Effector memory CD8-positive, alpha-beta T cell (primary cell): ENCODE measurements at regions not wholly inside any gene's neighbourhood (a gene's known extent, or its start where the extent isn't known, plus 50 kb on each side); places are given as distances from the start of the nearest gene placed in this dataset.
"Not testable (repeated sequence)": the region's sequence is repeated elsewhere in the genome, so short reads cannot be mapped to it uniquely, and the experiment has no call there.

Source experiments
- ATAC-seq: fragments of 150-1000 bp; cut with Tn5 transposase; replicated peaks from 2 replicates; pipeline ENCODE4 v1.10.0; 2021; ENCODE audit warnings: mild to moderate bottlenecking, moderate library complexity
- DNase-seq, 3 experiments: peaks; one replicate each; pipeline ENCODE4 v3.0.0; 2021
- H3K27ac Mint-ChIP-seq, 2 donors: one replicate each; pipeline ENCODE4 v1.8.0; 2022; ENCODE audit warnings: mild to moderate bottlenecking in 2 of 2, mixed read lengths in 2 of 2, moderate library complexity in 2 of 2
- H3K27me3 Mint-ChIP-seq, 2 donors: one replicate each; pipeline ENCODE4 v1.8.0; 2022; ENCODE audit warnings: mixed read lengths in 2 of 2
- H3K36me3 Mint-ChIP-seq: one replicate; pipeline ENCODE4 v1.8.0; 2022; ENCODE audit warnings: mild to moderate bottlenecking, moderate library complexity, mixed read lengths; ENCODE audit not compliant: insufficient read depth
- H3K4me1 Mint-ChIP-seq, 2 donors: one replicate each; pipeline ENCODE4 v1.8.0; 2022; ENCODE audit warnings: low read depth in 2 of 2, mixed read lengths in 2 of 2
- H3K4me3 Mint-ChIP-seq, 2 donors: one replicate each; pipeline ENCODE4 v1.8.0; 2022; ENCODE audit warnings: mild to moderate bottlenecking in 2 of 2, mixed read lengths in 2 of 2, moderate library complexity in 2 of 2
- H3K9me3 Mint-ChIP-seq, 2 donors: one replicate each; pipeline ENCODE4 v1.8.0; 2022; ENCODE audit warnings: mixed read lengths in 2 of 2

DNA sequence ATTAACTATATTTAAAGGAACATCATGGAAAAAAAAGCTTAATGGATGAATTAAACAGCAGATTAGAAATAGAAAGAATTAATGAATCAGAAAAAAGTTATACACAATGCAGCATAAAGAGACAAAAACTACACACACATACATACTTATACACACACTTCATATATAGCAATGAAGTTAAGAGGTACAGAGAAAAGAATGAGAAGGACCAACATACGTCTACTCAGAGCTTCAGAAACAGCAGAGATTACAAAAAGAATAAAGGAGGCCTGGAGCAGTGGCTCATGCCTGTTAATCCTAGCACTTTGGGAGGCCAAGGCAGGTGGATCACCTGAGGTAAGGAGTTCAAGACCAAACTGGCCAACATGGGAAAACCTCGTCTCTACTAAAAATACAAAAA lies 133.9 kb upstream of the TNPO1 start:
- Mint-ChIP-seq H3K4me1 (no peaks in the 10 kb centered on the region), H3K36me3 (no peaks in the 10 kb centered on the region), H3K27ac (no peak overlapping the region), H3K9me3 (peaks cover 0 to 2% of the 10 kb centered on the region in 2 donors), H3K4me3 (no peak overlapping the region), H3K27me3 (peaks cover 55 to 64% of the 10 kb centered on the region in 2 donors)
- ATAC-seq: no peak
- no peak for DNase-seq

DNA sequence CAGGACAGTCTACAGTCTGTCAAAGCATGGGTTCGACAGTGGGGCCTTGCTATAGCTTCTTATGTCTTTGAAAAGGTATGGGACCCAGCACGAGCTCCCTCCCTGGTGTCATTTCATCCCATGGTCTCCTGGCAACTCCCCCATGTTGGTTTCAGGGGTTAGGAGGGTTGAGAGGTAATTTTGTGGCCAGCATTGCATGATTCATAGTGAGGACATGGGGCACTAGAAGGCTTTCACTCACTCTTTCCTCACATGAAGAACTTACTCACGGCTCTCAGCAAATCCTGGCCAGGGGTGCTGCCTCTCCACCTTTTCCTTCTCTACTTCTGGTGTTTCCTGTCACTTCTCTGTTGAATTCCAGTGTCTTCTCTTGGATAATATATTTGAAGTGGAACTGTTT lies 134.7 kb upstream of the TNPO1 start:
- H3K36me3 Mint-ChIP-seq: no peaks in the 10 kb centered on the region
- DNase-seq (no peak), ATAC-seq (no peak)
- H3K4me3 Mint-ChIP-seq: no peak overlapping the region
- no peak overlapping the region for H3K27ac Mint-ChIP-seq
- H3K4me1 Mint-ChIP-seq: no peaks in the 10 kb centered on the region
- peaks cover 55 to 64% of the 10 kb centered on the region in 2 donors for H3K27me3 Mint-ChIP-seq
- H3K9me3 Mint-ChIP-seq: peaks cover 0 to 2% of the 10 kb centered on the region in 2 donors

DNA sequence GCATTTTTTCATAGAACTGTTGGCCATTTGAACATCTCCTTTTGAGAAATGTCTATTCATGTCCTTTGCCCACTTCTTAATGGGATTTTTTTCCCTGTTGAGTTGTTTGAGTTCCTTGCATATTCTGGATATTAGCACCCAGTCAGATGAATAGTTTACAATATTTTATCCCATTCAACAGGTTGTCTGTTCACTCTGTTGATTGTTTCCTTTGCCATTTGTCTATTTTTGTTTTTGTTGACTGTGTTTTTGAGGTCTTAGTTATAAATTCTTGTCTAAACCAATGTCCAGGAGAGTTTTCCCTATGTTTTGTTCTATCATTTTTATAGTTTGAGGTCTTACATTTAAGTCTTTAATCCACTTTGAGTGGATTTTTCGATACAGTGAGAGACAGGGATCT lies 139.0 kb upstream of the TNPO1 start:
- DNase-seq (no peak), ATAC-seq (no peak)
- peaks cover 0 to 3% of the 10 kb centered on the region in 2 donors for H3K9me3 Mint-ChIP-seq
- no peak overlapping the region for H3K4me3 Mint-ChIP-seq
- H3K27ac Mint-ChIP-seq: no peak overlapping the region
- H3K27me3 Mint-ChIP-seq: peaks cover 36 to 38% of the 10 kb centered on the region in 2 donors
- no peaks in the 10 kb centered on the region for H3K36me3 Mint-ChIP-seq
- H3K4me1 Mint-ChIP-seq: no peaks in the 10 kb centered on the region

DNA sequence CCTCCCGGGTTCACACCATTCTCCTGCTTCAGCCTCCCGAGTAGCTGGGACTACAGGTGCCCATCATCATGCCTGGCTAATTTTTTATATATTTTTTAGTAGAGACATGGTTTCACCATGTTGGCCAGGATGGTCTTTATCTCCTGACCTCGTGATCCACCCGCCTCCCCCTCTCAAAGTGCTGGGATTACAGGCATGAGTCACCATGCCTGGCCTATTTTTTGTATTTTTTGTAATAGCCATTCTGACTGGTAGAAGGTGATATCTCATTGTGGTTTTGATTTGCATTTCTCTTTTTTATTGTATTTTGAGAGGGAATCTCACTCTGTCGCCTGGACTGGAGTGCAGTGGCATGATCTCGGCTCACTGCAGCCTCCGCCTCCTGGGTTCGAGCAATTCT lies 139.6 kb upstream of the TNPO1 start:
- H3K9me3 Mint-ChIP-seq, H3K36me3 Mint-ChIP-seq, ATAC-seq, H3K27ac Mint-ChIP-seq, H3K4me1 Mint-ChIP-seq, DNase-seq, H3K4me3 Mint-ChIP-seq: not testable (repeated sequence)
- H3K27me3 Mint-ChIP-seq: peaks cover 30 to 32% of the 10 kb centered on the region in 2 donors

DNA sequence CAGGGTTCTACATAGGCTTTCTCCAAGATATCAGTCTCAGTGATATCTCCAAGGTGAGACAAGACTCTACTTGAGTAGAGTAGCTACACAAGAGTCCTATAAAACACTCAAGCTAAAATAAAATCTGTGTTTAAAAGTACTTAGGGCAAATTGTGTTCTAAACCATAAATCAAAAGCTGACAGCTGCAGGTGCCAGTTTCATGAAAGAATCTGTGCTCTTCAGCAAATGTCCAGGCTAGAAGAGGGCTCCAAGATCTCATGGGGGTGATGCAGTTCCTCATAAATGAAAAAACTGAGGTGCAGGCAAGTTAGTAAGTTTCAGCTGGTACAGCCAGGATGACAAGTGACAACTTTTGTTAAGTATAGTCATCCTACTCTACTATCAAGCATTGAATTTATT lies 142.8 kb upstream of the TNPO1 start:
- Mint-ChIP-seq H3K4me1 (no peaks in the 10 kb centered on the region), H3K27me3 (peaks cover 1 to 12% of the 10 kb centered on the region in 2 donors), H3K27ac (no peak overlapping the region), H3K9me3 (peaks cover 0 to 3% of the 10 kb centered on the region in 2 donors), H3K36me3 (no peaks in the 10 kb centered on the region), H3K4me3 (no peak overlapping the region)
- DNase-seq (no peak), ATAC-seq (no peak)

DNA sequence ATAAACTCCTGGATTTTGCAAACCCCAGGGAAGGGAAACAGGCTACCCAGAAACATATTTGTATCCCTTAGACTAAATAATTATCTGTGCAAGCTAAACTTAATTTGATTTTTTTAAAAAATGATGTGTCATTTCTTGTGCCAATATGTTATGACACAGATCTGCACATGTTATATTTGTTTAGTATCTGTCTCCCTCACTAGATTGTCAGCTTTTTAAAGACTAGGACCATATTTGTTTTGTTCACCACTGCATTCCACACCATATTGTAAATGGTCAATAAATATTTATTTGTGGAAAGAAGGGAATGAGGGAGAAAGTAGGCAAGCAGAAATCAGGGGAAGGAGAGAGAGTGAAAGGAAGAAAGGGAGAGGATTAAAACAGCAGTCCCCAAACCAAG lies 143.3 kb upstream of the TNPO1 start:
- peaks cover 0 to 3% of the 10 kb centered on the region in 2 donors for H3K9me3 Mint-ChIP-seq
- H3K4me1 Mint-ChIP-seq: no peaks in the 10 kb centered on the region
- no peak overlapping the region for H3K4me3 Mint-ChIP-seq
- peaks cover 5 to 15% of the 10 kb centered on the region in 2 donors for H3K27me3 Mint-ChIP-seq
- H3K36me3 Mint-ChIP-seq: no peaks in the 10 kb centered on the region
- H3K27ac Mint-ChIP-seq: no peak overlapping the region
- DNase-seq (no peak), ATAC-seq (no peak)

DNA sequence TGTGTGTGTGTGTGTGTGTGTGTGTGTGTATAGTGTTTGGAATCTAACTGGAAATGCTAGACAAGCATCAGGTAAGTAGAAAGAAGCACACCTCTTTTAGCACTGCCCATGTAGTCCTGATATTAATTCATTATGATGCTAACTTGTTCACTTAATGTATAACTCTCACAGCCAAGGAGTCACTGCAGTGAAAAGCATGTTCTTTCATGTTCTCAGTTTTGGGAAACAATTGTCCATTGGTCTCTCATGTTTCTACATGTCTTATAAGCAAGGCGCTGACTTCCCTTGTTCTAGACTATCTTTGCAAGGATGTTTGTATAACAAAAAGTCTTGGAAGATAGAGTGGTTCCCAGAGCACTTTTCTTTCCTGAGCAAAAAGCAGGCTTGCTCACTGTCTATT lies 148.8 kb upstream of the TNPO1 start:
- no peak overlapping the region for H3K27ac Mint-ChIP-seq
- H3K36me3 Mint-ChIP-seq: no peaks in the 10 kb centered on the region
- peaks cover 22 to 44% of the 10 kb centered on the region in 2 donors for H3K27me3 Mint-ChIP-seq
- DNase-seq (no peak), ATAC-seq (no peak)
- H3K4me3 Mint-ChIP-seq: no peak overlapping the region
- H3K4me1 Mint-ChIP-seq: no peaks in the 10 kb centered on the region
- no peaks in the 10 kb centered on the region for H3K9me3 Mint-ChIP-seq

DNA sequence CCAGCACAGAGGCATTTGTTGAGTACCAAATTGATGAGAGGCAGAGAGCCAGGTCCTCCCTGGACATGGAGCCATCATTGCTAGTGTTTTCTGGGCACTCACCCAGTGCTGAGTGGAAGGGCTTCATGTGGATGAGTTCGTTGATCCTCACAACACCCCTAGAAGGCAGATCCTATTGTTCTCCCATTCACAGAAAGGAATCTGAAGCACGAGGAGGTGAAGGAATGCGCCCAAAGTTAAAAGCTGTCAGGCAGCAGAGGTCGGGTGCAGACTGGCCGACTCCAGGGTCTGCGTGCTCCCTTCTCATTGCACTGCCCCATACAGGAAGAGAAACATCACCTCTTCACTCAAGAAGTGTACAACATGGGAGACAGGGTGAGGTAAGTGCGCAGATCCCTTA lies 153.5 kb upstream of the TNPO1 start:
- Mint-ChIP-seq H3K27me3 (peaks cover 20 to 36% of the 10 kb centered on the region in 2 donors), H3K4me3 (no peak overlapping the region), H3K36me3 (no peaks in the 10 kb centered on the region), H3K27ac (no peak overlapping the region), H3K9me3 (no peaks in the 10 kb centered on the region), H3K4me1 (no peaks in the 10 kb centered on the region)
- no peak for DNase-seq
- ATAC-seq: no peak

DNA sequence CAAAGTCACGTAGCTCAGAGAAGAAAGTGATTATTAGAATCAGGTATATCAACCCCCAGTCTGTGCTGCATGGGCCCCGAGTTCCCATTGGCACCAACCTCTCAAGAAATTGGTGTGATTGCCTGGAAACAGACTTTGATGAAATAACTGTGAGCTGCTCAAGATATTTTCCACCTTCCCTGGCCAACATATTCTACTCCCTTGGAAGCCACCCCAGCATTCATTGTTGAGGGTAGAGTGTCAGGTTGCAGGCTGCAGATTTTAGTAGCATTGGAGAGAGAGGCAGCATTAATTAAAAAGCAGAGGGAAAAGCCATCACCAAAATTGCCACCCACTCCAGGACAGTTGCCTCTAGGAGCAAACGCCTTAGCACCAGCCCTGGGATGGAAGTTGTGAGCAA lies 154.2 kb upstream of the TNPO1 start:
- Mint-ChIP-seq H3K4me3 (no peak overlapping the region), H3K27me3 (peaks cover 19 to 36% of the 10 kb centered on the region in 2 donors), H3K27ac (no peak overlapping the region), H3K9me3 (no peaks in the 10 kb centered on the region), H3K4me1 (no peaks in the 10 kb centered on the region), H3K36me3 (no peaks in the 10 kb centered on the region)
- ATAC-seq (no peak), DNase-seq (no peak)

DNA sequence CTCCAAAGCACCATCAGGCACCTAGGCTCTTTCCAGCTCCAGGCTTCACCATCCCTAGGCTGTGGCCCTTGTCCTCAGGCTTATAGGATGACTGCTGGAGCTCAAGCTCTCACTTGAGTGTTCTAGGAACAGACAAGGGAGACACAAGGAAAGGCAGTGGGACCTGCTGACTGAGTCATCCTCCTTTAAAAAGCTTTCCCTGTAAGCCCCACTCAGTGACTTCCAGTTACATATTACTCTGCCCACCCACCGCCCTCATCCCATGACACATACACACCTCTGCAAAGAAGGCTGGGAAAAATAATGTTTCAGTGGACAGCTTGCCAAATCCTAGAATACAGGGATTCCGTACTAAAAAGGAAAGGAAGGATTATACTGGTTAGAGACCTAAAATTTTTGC lies 154.2 kb upstream of the ZNF366 start:
- no peak for ATAC-seq
- Mint-ChIP-seq H3K36me3 (no peaks in the 10 kb centered on the region), H3K4me3 (no peak overlapping the region), H3K4me1 (no peaks in the 10 kb centered on the region), H3K27me3 (peaks cover 10 to 33% of the 10 kb centered on the region in 2 donors), H3K27ac (no peak overlapping the region), H3K9me3 (no peaks in the 10 kb centered on the region)
- DNase-seq: no peak

DNA sequence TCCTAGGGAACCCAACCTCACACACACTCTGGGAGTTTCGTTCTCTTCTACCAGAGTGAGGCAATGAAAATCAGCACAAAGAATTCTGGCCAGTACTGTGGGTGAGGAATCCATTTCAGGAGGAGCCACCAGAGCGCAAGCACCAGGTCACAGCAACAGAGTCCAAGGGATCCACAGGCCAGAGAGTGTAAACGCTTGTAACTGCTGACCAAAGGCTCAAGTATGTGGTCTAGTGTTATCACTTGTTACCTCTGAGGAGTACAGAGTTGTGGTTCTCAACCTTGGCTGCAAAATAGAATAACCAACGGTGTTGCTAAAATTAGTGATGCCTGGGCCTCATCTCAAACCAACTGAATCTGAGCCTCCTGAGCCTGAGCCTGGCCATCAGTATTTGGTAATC lies 152.5 kb upstream of the ZNF366 start:
- ATAC-seq (no peak), DNase-seq (no peak)
- no peaks in the 10 kb centered on the region for H3K36me3 Mint-ChIP-seq
- peaks cover 10 to 29% of the 10 kb centered on the region in 2 donors for H3K27me3 Mint-ChIP-seq
- H3K4me3 Mint-ChIP-seq: no peak overlapping the region
- no peaks in the 10 kb centered on the region for H3K4me1 Mint-ChIP-seq
- no peak overlapping the region for H3K27ac Mint-ChIP-seq
- no peaks in the 10 kb centered on the region for H3K9me3 Mint-ChIP-seq

DNA sequence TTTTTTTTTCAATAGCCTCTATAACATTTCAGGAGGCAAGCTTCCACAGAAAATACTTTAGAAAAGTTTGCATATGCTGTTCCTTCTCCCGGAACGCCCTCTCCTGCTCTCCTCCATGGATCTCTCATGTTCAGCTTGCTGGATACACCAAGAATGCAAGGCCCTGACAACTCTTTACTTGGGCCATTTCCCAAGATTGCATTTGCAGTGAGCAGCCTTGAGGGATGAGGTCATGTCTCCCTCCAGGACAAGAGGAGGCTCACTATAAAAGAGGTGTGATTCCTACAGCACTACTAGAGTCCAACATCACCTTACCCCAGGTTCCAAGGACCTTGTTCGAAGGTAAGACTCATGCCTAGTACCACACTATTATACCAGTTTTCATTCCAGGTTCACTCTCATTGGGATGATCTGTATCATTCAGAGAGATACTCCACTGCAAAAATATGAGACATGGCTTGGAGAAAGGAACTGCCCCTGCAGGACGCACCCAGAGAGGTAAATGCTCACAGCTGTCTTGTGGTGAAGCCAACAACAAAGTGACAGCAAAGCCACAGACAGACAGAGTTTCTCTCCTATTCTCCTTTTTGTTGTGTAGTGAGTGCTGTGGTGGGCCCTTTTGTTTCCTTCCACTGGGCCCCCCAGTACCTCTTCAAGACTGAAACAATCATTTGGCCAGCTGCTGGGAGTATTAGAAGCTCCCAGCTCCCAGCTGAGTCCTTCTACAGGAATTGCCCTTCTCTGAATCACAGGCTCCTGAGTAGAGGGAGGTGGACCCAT lies 151.7 kb upstream of the ZNF366 start:
- no peaks in the 10 kb centered on the region for H3K4me1 Mint-ChIP-seq
- ATAC-seq (no peak), DNase-seq (no peak)
- H3K36me3 Mint-ChIP-seq: no peaks in the 10 kb centered on the region
- H3K27me3 Mint-ChIP-seq: peaks cover 10 to 28% of the 10 kb centered on the region in 2 donors
- H3K4me3 Mint-ChIP-seq: no peak overlapping the region
- H3K27ac Mint-ChIP-seq: no peak overlapping the region
- H3K9me3 Mint-ChIP-seq: no peaks in the 10 kb centered on the region

DNA sequence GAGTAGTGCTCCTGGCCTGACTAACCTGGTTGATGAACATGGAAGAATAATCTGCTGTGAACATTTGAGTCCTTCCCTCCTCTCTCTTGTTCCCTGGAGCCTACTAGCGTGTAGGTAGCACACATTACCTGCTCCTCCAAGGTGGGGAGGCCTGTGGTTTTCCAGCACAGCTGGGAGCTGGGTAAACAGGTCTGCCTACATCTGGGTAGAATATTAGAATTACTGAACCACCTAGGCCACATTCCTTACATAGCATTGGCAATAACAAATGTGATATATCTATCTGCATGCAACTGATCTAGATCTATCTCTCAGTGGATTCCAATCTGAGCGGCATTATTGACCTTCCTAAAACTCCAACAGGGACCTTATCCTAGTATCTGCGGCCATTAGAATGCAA lies 151.0 kb upstream of the ZNF366 start:
- H3K27ac Mint-ChIP-seq: no peak overlapping the region
- no peak overlapping the region for H3K4me3 Mint-ChIP-seq
- H3K9me3 Mint-ChIP-seq: no peaks in the 10 kb centered on the region
- no peaks in the 10 kb centered on the region for H3K4me1 Mint-ChIP-seq
- peaks cover 7 to 28% of the 10 kb centered on the region in 2 donors for H3K27me3 Mint-ChIP-seq
- DNase-seq: no peak
- no peaks in the 10 kb centered on the region for H3K36me3 Mint-ChIP-seq
- no peak for ATAC-seq

DNA sequence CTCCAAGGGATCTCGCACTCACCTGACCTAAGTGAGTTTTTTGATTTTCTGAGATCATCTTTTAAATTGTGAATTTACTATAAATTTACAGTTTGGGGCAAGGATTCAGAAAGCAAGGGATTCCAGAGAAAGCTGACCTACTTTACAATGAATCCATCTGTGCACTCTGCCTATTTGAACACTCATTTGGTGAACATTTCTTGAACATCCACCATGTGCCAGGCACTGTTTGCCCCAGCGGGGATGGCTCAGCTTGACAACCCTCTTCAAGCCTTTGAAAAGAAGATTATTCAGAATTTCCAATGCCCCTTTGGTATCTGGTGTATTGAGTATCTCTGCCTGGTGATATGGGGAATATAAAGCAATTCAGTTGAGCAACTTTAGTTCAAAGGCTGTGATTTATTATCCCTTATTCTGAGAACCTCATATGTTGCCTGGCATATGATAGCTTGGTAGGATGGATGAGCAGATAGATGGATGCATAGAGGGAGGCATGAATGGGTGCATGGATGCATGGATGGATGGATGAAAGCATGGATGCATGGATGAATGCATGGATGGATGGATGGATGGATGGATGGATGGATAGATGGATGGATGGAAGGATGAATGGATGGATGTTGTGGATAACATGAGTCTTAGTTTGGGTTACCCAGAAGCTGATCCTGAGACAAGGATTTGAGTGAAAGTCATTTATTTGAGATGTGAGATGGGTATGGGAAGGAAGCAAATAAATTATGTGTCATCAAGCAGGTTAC lies 149.7 kb upstream of the ZNF366 start:
- H3K27ac Mint-ChIP-seq: no peak overlapping the region
- ATAC-seq (no peak), DNase-seq (no peak)
- no peaks in the 10 kb centered on the region for H3K4me1 Mint-ChIP-seq
- H3K36me3 Mint-ChIP-seq: no peaks in the 10 kb centered on the region
- no peaks in the 10 kb centered on the region for H3K9me3 Mint-ChIP-seq
- peaks cover 4 to 28% of the 10 kb centered on the region in 2 donors for H3K27me3 Mint-ChIP-seq
- no peak overlapping the region for H3K4me3 Mint-ChIP-seq
